Fibroblast of mammary gland (primary cell): ENCODE measurements at regions not wholly inside any gene's neighbourhood (a gene's known extent, or its start where the extent isn't known, plus 50 kb on each side); places are given as distances from the start of the nearest gene placed in this dataset.

ENCODE experiments used
- DNase-seq: peaks from one replicate; pipeline ENCODE4 v3.0.0-alpha.2; 2010; ENCODE audit warnings: low read depth
- H3K4me3 ChIP-seq: 2 replicates; pipeline ENCODE4 v1.5.1; 2011; ENCODE audit warnings: low read depth, mild to moderate bottlenecking, low read length, moderate library complexity; ENCODE audit not compliant: control insufficient read depth
- CTCF ChIP-seq: conservative IDR thresholded peaks from 2 replicates; pipeline ENCODE4 v1.5.1; 2011; ENCODE audit warnings: low read depth, low read length, inconsistent platforms; ENCODE audit not compliant: control insufficient read depth, insufficient read depth

- no peak overlapping the region for H3K4me3 ChIP-seq
- no peak for DNase-seq
- no peak for TF ChIP-seq CTCF
These were observed 526.1 kb downstream of the KLF12 start for GRCh38 chr13:73608157-73608516.

- TF ChIP-seq CTCF = no peak
- no peak for DNase-seq
- H3K4me3 ChIP-seq = no peak overlapping the region
These were observed 526.6 kb downstream of the KLF12 start for GRCh38 chr13:73607489-73608156.

- TF ChIP-seq CTCF = no peak
- no peak overlapping the region for H3K4me3 ChIP-seq
- DNase-seq = no peak
These were observed 530.6 kb downstream of the KLF12 start for GRCh38 chr13:73603646-73604045.

GRCh38 chr13:73602295-73602694 is 531.9 kb downstream of the KLF12 start:
- DNase-seq = peak; percentile 8
- no peak overlapping the region for H3K4me3 ChIP-seq
- no peak for TF ChIP-seq CTCF

- TF ChIP-seq CTCF = no peak
These were observed 532.5 kb downstream of the KLF12 start for GRCh38 chr13:73601708-73602107.

GRCh38 chr13:73599232-73600128 is 534.7 kb downstream of the KLF12 start:
- no peak for TF ChIP-seq CTCF
- no peak for DNase-seq
- H3K4me3 ChIP-seq = no peak overlapping the region

More at GRCh38 chr13:73601708-73602107, 532.5 kb downstream of the KLF12 start:
- DNase-seq = no peak
- H3K4me3 ChIP-seq = no peak overlapping the region
